ENCODE measurements at regions not wholly inside any gene's neighbourhood (a gene's known extent, or its start where the extent isn't known, plus 50 kb on each side); places are given as distances from the start of the nearest gene placed in this dataset.

- TF ChIP-seq YY1 (IDR thresholded peaks at IDR 0.05; ENCODE audit: low read depth): no peak
- TF ChIP-seq CEBPB (IDR thresholded peaks at IDR 0.05): no peak
Measured at GRCh38 chr14:22426711-22427110, 162.3 kb downstream of the DAD1 start.
